KMS-11 (cell line): ENCODE measurements at regions not wholly inside any gene's neighbourhood (a gene's known extent, or its start where the extent isn't known, plus 50 kb on each side); places are given as distances from the start of the nearest gene placed in this dataset.

Source experiments
- H2AFZ ChIP-seq: fragments of 200-600 bp; sonication (generic); 2 replicates; pipeline ENCODE4 v1.6.1; 2016; ENCODE audit warnings: antibody characterized with exemption, mixed run types, low read depth
- H3K27ac ChIP-seq: fragments of 200-600 bp; sonication (generic); 2 replicates; pipeline ENCODE4 v1.6.1; 2016; ENCODE audit warnings: mild to moderate bottlenecking, mixed run types
- H3K27me3 ChIP-seq: fragments of 200-600 bp; sonication (generic); 2 replicates; pipeline ENCODE4 v1.6.1; 2017; ENCODE audit warnings: mild to moderate bottlenecking, low read depth, mixed run types, moderate library complexity; ENCODE audit not compliant: insufficient read depth
- H3K36me3 ChIP-seq: fragments of 200-600 bp; sonication (generic); 2 replicates; pipeline ENCODE4 v1.6.1; 2017; ENCODE audit warnings: mild to moderate bottlenecking, mixed run types; ENCODE audit not compliant: insufficient read depth
- H3K4me1 ChIP-seq: fragments of 200-600 bp; sonication (generic); 2 replicates; pipeline ENCODE4 v1.6.1; 2016; ENCODE audit warnings: mild to moderate bottlenecking, low read depth, mixed run types; ENCODE audit not compliant: poor library complexity, severe bottlenecking
- H3K4me2 ChIP-seq: fragments of 200-600 bp; sonication (generic); 2 replicates; pipeline ENCODE4 v1.7.0; 2016; ENCODE audit warnings: mild to moderate bottlenecking, mixed run types
- H3K4me3 ChIP-seq: fragments of 200-600 bp; sonication (generic); IDR thresholded peaks from 2 replicates; pipeline ENCODE4 v1.6.1; 2017; ENCODE audit warnings: low read depth, low read length, mixed read lengths; ENCODE audit not compliant: insufficient read depth
- H3K79me2 ChIP-seq: fragments of 200-600 bp; sonication (generic); 2 replicates; pipeline ENCODE4 v1.6.1; 2016; ENCODE audit warnings: low read depth, mixed run types; ENCODE audit not compliant: insufficient read depth
- H3K9ac ChIP-seq: fragments of 200-600 bp; sonication (generic); 2 replicates; pipeline ENCODE4 v1.6.1; 2016; ENCODE audit warnings: mild to moderate bottlenecking, mixed run types
- H4K20me1 ChIP-seq: fragments of 200-600 bp; sonication (generic); 2 replicates; pipeline ENCODE4 v1.6.1; 2016; ENCODE audit warnings: mild to moderate bottlenecking, mixed run types; ENCODE audit not compliant: insufficient read depth
- CTCF ChIP-seq: fragments of 200-600 bp; sonication (generic); conservative IDR thresholded peaks from 2 replicates; pipeline ENCODE4 v1.6.1; 2017; ENCODE audit warnings: low read depth, mild to moderate bottlenecking, antibody characterized with exemption, low read length, moderate library complexity, mixed read lengths

GRCh38 chr2:12341215-12341614 is 375.5 kb upstream of the TRIB2 start:
- H4K20me1 ChIP-seq, result no peaks in the 10 kb centered on the region
- H3K4me2 ChIP-seq, result no peak overlapping the region
- H3K27me3 ChIP-seq, result no peaks in the 10 kb centered on the region
- H3K36me3 ChIP-seq, result no peaks in the 10 kb centered on the region
- H3K4me3 ChIP-seq, result no peak overlapping the region
- no peaks in the 10 kb centered on the region for H3K4me1 ChIP-seq
- no peaks in the 10 kb centered on the region for H3K79me2 ChIP-seq
- H3K27ac ChIP-seq, result no peak overlapping the region
- no peak overlapping the region for H2AFZ ChIP-seq
- TF ChIP-seq CTCF, result no peak
- no peak overlapping the region for H3K9ac ChIP-seq

GRCh38 chr2:12341920-12342319 is 374.8 kb upstream of the TRIB2 start:
- no peak for TF ChIP-seq CTCF

GRCh38 chr2:12343141-12343540 is 373.6 kb upstream of the TRIB2 start:
- TF ChIP-seq CTCF, result no peak

More at GRCh38 chr2:12341920-12342319, 374.8 kb upstream of the TRIB2 start:
- H3K4me3 ChIP-seq, result no peak overlapping the region
- no peak overlapping the region for H3K4me2 ChIP-seq
- H3K9ac ChIP-seq, result no peak overlapping the region
- no peaks in the 10 kb centered on the region for H3K36me3 ChIP-seq
- no peak overlapping the region for H3K27ac ChIP-seq
- no peaks in the 10 kb centered on the region for H3K79me2 ChIP-seq
- no peak overlapping the region for H2AFZ ChIP-seq
- H3K4me1 ChIP-seq, result no peaks in the 10 kb centered on the region
- H4K20me1 ChIP-seq, result no peaks in the 10 kb centered on the region
- no peaks in the 10 kb centered on the region for H3K27me3 ChIP-seq

GRCh38 chr2:12347066-12347493 is 369.7 kb upstream of the TRIB2 start:
- Histone ChIP-seq H3K27me3 (no peaks in the 10 kb centered on the region), H3K27ac (no peak overlapping the region), H3K4me1 (no peaks in the 10 kb centered on the region), H3K9ac (no peak overlapping the region), H3K79me2 (no peaks in the 10 kb centered on the region), H3K4me2 (no peak overlapping the region), H3K36me3 (no peaks in the 10 kb centered on the region), H2AFZ (no peak overlapping the region), H3K4me3 (no peak overlapping the region), H4K20me1 (no peaks in the 10 kb centered on the region)
- no peak for TF ChIP-seq CTCF

More at GRCh38 chr2:12343141-12343540, 373.6 kb upstream of the TRIB2 start:
- H3K4me3 ChIP-seq, result no peak overlapping the region
- no peaks in the 10 kb centered on the region for H3K36me3 ChIP-seq
- H3K79me2 ChIP-seq, result no peaks in the 10 kb centered on the region
- H3K9ac ChIP-seq, result no peak overlapping the region
- H4K20me1 ChIP-seq, result no peaks in the 10 kb centered on the region
- H3K27me3 ChIP-seq, result no peaks in the 10 kb centered on the region
- H2AFZ ChIP-seq, result no peak overlapping the region
- no peak overlapping the region for H3K4me2 ChIP-seq
- H3K4me1 ChIP-seq, result no peaks in the 10 kb centered on the region
- no peak overlapping the region for H3K27ac ChIP-seq
